Stimulated activated naive CD4-positive, alpha-beta T cell treated with Interleukin-2 at 50 U/mL for 16 hours (primary cell): ENCODE measurements at regions not wholly inside any gene's neighbourhood (a gene's known extent, or its start where the extent isn't known, plus 50 kb on each side); places are given as distances from the start of the nearest gene placed in this dataset.

ENCODE experiments used
- DNase-seq: peaks from one replicate; lab custom pipeline; 2025; lab: John Stamatoyannopoulos, UW

DNA sequence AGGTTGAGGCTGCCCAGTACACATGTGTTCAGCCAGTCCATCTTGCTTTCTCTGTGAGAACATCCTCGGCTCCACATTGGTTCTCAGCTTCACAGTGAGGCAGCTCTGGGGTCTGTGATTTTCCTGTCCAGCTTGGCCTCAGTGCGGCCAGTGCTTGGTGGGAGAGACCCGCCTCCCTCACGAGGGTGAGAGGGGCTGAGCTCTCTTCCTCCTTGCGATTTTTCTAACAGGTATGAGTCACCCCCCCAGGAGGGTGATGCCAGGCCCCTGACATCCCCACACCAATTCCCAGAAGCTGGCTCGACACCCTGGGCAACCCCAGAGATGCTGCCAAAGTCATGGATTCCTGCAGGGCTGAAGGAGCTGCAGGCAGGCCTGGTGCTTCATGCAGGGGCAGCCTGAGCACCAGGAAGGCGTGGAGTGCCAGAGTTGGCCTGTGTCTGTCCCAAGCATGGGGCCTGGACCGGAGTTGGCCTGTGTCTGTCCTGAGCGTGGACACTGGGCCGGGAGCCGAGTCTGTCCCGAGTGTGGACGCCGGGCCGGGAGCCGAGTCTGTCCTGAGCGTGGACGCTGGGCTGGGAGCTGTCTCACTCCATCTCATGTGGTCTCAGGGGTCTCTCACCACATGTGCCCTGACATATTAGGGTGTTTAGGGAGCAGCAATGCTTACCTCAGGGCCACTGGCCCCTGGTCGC, 408.6 kb upstream of the IRX4 start:
- no peak for DNase-seq

DNA sequence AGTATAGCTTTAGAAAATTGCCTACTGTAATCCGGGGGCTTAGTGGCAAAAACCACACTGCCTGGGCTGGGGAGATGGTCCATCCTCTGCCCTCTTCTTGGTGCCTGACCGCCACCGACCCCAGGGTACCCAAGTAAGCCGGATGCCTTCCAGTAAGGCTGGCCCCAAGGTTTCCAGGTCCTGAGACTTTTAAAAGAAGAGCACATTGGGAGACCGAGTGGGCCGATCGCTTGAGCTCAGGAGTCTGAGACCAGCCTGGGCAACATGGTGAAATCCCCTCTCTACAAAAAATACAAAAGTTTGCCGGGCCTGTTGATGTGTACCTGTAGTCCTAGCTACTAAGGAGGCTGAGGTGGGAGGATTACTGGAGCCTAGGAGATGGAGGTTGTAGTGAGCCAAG, 406.7 kb upstream of the IRX4 start:
- DNase-seq: no peak

DNA sequence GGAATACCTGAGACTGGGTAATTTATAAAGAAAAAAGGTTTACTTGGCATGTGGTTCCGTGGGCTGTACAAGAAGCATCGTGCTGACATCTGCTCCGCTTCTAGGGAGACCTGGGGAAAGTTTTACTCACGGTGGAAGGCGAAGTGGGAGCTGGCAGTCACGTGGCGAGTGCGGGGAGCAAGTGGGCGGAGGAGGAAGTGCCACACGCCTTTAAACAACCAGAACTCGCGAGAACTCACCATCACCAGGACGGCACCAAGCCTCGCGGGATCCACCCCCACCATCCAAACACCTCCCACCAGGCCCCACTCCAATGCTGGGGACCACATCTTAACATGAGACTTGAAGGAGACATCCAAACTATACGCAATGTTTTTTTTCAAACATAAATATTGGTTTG, 406.2 kb upstream of the IRX4 start:
- no peak for DNase-seq

DNA sequence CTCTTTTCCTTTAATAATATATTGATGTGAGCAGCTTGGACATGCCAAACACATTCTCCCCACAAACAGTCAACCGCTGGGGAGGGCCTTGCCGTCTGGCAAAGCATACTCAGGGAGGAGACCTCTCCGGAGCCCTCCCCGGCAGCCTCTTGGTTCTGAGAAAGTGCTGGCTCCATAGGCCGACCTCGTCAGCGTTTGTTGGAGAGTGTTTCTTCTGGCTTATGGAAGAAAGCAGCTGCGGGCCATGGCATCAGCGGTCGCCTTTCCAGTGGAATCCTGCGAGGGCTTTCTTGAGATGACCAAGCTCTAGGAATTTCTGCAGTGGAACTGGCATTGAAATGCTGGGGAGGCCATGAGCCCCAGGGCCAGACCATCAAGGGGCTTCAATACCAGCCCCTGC, 405.7 kb upstream of the IRX4 start:
- no peak for DNase-seq

DNA sequence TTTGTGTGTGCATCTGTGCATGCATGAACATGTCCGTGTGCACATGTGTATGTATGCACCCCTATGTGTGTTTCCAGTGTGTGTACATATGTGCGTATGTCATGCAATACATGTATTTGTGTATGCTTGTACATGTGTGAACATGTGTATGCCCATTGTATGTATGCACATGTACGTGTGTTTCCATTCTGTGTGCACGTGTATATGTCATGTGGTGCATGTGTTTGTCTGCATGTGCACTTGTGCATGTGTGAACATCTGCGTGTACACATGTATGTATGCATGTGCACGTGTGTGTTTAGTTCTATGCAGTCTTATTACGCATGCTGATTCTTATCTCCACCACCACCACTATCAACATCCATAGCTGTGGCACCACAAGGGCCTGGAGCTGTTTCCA, 403.5 kb upstream of the IRX4 start:
- DNase-seq: no peak

DNA sequence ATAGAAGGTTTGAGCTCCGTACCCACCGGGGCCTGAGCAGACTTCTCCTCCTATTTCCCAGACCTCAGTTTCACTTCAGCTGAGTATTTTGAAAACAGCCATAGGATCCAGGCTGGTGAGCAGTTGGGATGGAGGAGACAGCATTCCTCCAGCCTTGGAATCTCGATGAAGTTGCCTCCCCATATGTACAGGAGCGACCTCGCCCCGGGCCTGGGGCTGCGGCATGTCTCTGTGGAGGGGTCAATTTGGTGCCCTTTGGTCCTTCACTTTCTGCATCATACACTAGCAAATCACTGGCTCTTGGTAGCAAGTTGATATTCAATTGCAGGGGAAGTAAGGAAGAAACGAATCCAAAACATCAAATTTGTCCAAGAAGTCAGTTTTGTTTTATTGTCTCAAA, 402.0 kb upstream of the IRX4 start:
- DNase-seq: no peak

DNA sequence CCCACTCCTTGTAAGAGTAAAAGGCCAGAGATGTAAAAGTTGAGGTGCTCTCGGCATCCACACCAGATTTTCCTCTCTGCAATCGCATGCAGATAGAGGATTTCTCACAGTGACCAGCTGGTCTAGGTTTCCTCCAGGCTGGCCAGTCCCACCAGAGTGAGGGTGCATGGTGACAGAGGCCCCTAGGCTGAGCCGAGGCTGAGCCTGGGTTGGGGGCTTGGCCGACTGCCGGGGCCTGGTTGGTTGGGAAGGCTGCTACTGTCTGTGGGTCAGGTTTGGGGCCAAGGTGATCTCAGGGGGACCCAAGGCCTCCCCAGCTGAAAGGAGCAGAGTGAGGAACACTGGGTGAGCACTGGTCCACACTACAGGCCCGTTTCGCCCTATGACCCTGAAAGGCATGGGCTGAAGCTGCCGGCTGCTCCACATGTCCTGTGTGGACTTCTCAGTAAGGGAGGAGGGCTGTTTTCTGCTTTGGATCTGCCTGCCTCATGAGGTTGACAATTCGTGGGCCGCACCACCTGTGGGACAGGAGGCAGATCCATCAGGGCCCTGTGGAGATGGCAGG, 400.8 kb upstream of the IRX4 start:
- DNase-seq: no peak

DNA sequence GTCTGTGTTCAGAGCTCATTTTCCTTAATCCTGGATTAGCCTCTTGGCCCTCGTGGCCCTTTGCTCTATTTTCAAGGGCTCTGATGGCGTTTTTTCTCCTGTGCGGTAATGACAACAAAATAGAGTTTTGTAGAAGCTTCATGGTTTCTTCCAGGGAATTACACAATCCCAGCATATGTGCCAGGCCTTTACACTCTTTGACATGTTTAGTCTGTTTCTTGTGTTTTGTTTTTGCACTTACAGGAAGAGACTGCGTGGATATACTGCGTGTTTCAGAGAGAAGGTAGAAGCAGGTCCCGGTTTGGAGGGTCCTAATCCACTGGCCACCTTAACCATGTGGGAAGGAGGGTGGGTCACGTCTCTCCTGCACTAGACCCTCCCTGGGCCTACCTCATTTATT, 400.2 kb upstream of the IRX4 start:
- DNase-seq: no peak

DNA sequence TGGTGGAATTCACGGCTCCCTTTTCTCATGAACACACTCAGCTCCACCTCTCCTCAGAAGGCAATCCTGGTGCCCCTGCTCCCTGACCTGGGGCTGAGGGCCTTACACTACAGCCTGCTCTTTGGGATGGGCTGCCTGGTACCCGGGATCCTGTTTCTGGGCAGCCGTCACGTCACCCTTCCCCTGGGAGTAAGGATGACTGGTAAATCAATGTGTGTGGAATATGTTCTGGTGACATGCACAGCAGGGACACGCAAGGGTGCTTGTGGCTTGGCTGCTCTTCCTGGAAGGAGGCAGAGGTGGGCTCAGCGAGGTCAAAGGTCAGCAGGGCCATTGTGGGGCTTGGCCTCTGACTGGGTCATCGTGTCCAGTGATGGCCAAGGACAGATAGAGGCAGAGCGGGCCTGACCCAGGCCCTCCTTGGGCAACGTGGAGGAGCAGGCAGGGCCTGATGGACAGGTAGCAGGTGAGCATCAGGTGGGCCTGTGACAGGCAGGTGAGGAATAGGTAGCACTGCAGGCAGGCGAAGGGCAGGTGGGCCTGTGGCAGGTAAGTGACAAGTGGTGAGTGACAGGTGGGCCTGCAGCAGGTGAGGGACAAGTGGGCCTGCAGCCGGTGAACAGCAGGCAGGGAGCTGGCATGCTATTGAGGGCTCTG, 399.4 kb upstream of the IRX4 start:
- no peak for DNase-seq

DNA sequence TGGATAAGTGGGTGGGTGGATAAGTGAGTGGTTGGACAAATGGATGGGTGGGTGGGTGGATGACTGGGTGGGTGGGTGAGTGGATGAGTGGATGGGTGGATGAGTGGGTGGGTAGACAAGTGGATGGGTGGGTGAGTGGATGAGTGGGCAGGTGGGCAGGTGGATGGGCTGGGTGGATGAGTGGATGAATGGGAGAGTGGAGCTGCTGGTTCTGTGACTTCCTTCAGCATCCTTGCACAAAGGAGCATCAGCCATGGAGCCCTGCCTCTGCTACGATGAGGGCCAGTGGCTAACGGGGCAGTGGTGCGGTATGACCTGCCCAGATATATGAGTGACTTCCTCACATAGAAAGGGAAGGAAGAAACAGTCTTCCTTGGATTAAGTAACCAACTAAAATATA, 398.7 kb upstream of the IRX4 start:
- no peak for DNase-seq

DNA sequence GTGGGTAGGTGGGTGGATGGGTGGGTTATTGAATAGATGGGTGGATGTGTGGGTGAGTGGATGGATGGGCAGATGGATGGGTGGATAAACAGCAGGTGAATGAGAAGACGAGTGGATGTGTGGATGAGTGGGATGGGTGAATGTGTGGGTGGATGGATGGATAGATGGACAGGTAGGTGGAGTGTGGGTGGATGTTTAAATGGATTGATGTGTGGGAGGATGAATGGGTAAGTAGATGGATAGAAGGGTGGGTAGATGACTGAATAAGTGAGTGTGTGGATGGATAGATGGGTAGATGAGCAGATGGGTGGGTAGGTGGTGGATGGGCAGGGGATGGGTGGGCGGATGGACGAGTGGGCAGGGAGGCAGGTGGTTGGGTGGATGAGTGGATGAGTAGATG, 397.6 kb upstream of the IRX4 start:
- DNase-seq: no peak

DNA sequence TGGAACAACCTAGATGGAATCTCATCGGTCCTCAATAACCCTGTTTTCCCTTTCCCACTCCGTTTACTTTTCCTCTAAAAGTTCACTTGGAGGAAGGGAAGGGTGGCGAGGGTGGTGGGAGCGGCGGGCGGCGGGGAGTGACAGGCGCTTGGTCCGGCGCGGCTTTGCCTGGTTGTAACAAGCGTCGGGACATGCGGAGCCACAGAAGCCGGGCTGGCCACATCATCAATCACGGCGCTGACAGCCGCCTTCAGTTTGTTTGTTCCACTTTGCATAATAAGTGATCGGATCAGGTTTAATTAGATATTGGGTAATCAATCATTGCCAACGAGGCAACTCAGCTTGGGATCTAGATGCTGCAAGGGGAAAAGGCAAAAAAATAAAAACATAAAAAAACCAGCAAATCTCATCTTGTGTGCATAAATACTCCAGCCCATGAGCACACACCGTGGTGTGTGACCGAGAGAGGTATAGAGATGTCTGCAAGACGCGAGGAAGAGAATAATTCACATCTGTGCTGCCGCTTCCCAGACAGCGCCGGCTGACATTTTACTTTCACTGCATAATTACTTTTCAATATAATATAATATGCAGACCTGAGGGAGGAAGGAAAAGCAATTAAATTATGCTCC, 396.2 kb upstream of the IRX4 start:
- no peak for DNase-seq

DNA sequence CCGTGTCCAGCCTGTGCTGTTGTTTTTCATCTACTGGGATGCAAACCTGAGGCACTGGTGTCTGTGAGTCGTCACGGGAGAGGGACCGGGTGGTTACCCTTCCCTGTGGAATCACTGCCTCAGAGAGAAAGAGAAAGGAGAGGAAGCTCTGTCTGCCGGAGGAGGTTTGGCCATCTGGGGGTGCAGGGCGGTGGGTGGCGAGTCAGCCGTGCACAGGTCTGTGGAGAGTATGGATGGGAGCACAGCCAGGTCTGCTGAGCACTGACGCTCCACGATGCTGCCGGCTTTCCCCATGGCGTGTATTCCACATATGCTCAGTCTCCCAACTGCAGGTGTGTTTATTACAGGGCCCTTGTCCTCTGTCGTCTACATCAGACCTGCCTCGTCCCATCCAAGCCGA, 395.2 kb upstream of the IRX4 start:
- no peak for DNase-seq

DNA sequence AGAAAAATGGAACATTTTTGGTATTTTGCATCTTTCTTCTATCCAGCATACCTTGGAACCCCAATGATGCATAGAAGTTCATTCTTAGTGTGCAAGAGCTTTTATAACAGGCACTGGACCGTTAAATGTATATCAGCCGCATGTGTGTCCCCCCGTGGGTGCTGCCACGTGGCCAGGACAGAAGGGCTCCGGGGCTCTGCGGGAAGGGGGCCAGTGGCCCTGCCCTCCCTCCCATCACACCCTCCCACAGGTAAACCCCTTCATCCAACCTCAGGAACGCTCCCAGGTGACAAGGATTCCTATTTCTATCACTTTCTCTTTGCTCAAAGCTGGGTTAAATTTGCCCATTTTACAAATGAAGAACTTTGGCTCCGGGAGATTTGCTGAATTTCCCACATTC, 393.4 kb upstream of the IRX4 start:
- no peak for DNase-seq

DNA sequence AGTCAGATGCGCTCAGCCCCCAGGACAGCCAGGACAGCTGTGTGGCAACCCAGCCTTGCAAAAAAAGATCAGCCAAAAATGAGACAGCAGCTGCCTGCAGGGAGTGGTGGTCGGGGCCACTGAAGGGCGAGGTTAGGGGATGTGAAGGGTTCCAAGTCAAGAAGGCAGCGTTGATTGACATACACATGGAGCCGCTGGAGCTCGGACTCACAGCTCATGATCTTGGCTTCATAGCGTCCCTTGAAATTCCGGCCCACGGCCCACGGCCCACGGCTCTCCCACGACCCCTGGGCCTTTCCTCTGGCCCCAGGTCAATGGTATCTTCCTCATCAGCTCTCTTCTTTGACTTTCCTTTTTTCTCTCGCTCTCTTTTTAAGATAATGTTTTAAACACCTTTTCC, 390.0 kb upstream of the IRX4 start:
- no peak for DNase-seq

DNA sequence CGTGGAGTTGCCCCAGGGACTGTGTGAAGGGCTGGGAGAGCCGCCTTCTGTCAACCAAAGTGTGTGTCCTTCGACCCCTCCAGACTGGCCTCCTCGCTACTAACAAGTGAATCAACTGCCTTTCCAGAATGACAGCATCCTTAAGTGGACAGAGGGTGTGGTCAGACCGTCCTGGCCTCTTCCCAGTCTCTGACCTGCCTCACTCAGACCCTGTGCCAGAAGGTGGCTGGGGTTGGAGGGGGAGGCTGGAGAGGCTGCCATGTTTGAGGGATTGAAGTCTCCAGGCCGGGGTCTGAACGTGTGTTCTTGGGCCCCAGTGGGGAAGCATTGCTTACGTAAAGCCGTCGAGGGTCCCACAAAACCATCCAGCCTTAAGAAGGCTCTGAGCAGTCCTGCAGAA, 389.3 kb upstream of the IRX4 start:
- DNase-seq: no peak

DNA sequence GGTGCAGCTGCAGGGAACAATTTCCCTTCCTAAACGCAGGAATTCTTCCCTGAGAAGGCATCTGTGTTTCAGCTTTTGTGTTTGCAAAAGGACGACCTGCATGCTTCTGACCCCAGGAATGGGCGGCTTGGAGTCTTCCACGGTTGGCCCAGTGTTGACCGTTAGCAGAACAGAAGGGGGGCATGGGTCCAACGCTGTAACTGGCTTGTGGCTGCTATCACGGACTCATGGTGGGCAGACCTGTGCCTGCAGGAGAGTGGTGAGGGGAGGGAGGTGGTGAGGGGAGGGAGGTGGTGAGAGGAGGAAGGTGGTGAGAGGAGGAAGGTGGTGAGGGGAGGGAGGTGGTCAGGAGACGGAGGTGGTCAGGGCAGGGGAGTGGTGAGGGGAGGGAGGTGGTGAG, 388.6 kb upstream of the IRX4 start:
- DNase-seq: no peak

DNA sequence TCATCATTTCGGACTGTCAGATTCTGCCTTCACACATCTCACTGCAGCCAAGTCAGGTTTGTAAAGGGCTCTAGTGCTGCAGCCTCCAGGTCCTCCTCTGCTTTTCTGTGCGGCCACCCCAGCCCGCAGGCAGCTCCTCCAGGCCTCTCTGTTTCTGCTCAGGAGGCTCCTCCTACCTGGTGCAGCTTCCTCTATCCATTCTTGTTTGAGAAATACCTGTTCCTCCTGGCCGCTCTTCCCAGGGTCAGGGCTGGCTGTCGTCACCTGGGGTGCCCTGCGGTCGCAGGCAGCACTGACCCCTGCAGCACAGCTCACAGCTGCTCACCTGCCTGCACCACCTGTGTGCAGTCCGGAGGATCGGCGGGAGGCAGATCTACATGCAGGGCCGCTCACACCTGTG, 387.7 kb upstream of the IRX4 start:
- DNase-seq: no peak

DNA sequence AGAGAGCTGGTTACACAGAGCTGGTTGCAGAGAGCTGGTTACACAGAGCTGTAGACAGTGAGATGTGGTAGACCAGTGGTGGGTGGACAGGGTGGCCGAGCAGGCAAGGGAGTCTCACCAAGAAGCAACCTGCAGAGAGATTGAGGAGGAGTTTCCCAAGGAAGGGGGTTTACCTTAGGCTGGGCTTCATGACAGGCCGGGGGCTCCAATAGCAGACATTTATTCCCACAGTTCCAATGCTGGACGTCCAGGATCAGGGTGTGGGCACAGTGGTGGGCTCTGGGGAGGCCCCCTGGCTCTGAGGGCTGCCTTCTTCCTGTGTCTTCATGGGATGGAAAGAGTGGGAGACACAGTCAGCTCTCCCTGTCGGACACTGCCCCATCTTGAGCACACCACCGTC, 386.9 kb upstream of the IRX4 start:
- DNase-seq: no peak

DNA sequence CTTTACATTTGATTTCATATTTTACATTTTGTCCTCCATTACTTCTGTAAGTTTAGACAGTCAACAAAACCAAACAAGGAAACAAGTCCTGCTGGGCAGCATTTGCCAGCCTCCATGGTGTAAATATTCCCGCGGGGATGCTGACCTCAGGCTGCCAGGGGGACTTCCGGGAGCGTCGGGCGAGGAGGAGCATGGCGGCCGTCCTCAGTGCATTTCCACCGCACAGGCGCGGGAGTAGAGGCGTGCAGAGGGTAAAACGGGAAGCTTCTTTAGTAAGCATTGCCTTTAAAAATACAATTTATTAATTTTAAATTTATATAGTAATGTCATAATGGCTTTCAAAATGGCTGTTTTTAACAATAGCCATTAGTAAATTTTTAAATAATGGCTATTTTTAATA, 385.3 kb upstream of the IRX4 start:
- no peak for DNase-seq

DNA sequence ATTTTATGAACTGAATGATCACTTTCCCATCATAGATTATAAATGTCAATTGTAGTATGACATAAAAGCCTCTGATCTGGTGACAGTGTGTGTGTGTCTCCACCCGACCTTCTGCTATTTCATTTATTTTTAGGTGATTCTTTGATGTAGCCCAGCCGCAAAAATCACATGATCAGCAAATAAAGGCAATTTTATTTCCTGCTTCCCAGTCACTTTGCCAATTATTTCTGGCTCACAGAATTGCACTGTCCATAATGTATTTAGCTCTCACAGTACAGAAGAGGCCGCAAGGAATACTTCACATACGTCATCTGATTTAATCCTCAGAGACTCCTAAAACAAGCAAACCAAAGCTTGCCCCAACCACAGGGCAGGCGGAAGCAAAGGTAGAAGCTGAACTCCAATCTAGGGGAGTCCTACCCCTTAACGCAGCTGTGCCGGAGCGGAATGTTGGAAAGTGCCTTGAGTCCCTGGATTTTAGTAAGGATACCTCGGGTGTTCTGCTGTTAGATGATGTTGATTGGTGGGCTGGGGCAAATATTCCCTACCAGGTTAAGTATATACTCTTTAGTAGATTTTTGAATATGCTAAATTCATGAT, 384.0 kb upstream of the IRX4 start:
- DNase-seq: no peak

DNA sequence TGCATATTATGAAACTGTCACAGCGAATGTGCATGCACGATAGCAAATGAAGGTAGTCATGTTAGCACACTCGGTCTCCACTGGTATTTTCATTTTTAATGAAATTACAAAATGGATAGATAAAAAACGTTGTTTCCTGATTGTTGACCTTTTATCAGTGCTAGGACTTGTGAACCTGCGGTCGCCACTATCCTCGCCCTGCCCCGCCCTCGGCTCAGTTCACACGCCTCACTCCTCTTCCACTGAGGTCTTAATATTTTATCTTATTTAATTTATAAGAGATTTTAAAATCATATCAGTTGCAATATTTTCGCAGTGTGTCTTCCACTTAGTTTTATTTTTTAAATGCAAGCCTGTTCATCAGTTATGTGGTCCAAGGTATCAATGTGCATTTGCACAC, 382.6 kb upstream of the IRX4 start:
- DNase-seq: no peak

DNA sequence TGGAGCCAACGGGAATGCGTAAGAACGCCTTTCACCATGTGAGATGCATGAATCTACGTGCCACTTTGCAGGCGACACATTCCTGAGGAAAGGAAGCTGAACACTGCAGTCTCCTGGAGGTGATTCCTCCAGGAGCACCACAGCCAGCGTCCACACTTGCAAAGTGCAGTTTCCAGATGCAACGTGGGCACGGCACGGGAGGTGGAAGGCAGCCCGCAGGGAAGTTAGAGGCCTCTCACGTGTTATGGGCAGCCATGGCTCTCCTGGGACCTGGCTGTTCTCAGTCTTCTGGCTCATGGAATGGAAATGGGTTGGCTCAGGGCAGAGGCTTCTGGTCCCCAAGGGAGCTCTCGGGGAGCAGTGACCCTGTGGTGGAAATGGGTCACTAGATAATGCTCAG, 381.0 kb upstream of the IRX4 start:
- DNase-seq: no peak
